ENCODE measurements at regions not wholly inside any gene's neighbourhood (a gene's known extent, or its start where the extent isn't known, plus 50 kb on each side); places are given as distances from the start of the nearest gene placed in this dataset.

DNA sequence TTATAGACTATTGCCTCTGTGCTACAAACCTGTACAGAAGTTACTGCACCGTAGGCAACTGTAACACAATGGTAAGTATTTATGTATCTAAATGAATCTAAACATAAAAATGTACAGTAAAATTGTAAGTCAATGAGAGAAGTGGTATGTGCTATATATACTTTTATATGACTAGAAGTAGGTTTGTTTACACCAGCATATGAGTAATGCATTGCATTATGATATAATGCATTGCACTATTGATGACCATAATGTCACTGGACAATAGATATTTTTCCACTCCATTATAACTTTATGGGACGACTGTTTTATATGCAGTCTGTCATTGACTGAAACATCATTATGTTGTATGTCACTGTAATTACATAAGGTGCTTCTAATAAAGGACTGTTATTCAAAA lies 340.3 kb upstream of the SNX7 start:
- Histone ChIP-seq H3K27ac (no peak overlapping the region), H3K4me3 (IDR thresholded peaks at IDR 0.05; ENCODE audit: insufficient read depth, low read depth, low read length) (no peak overlapping the region), H3K4me1 (ENCODE audit: low read depth, poor library complexity, severe bottlenecking) (peaks cover 23% of the 10 kb centered on the region), H3K36me3 (ENCODE audit: insufficient read depth) (no peaks in the 10 kb centered on the region), H3K27me3 (ENCODE audit: insufficient read depth, low read depth) (no peaks in the 10 kb centered on the region), H3K9ac (no peak overlapping the region), H2AFZ (ENCODE audit: low read depth) (no peak overlapping the region), H3K79me2 (ENCODE audit: insufficient read depth, low read depth) (no peaks in the 10 kb centered on the region), H4K20me1 (ENCODE audit: insufficient read depth) (no peaks in the 10 kb centered on the region), H3K4me2 (no peak overlapping the region)
- TF ChIP-seq CTCF (conservative IDR thresholded peaks at IDR 0.05; ENCODE audit: low read depth, low read length): no peak

GRCh38 chr1:98316286-98316905 lies 345.1 kb upstream of the SNX7 start:
- no peaks in the 10 kb centered on the region for H3K79me2 ChIP-seq (ENCODE audit: insufficient read depth, low read depth)

GRCh38 chr1:98315309-98315708 lies 346.2 kb upstream of the SNX7 start:
- no peak for TF ChIP-seq CTCF (conservative IDR thresholded peaks at IDR 0.05; ENCODE audit: low read depth, low read length)
- no peaks in the 10 kb centered on the region for H3K79me2 ChIP-seq (ENCODE audit: insufficient read depth, low read depth)
- H3K27ac ChIP-seq: no peak overlapping the region
- no peak overlapping the region for H3K9ac ChIP-seq
- H2AFZ ChIP-seq (ENCODE audit: low read depth): no peak overlapping the region
- no peak overlapping the region for H3K4me3 ChIP-seq (IDR thresholded peaks at IDR 0.05; ENCODE audit: insufficient read depth, low read depth, low read length)
- H4K20me1 ChIP-seq (ENCODE audit: insufficient read depth): no peaks in the 10 kb centered on the region
- H3K27me3 ChIP-seq (ENCODE audit: insufficient read depth, low read depth): no peaks in the 10 kb centered on the region
- H3K36me3 ChIP-seq (ENCODE audit: insufficient read depth): no peaks in the 10 kb centered on the region
- no peak overlapping the region for H3K4me2 ChIP-seq
- no peaks in the 10 kb centered on the region for H3K4me1 ChIP-seq (ENCODE audit: low read depth, poor library complexity, severe bottlenecking)

More at GRCh38 chr1:98316286-98316905, 345.1 kb upstream of the SNX7 start:
- no peak overlapping the region for H3K9ac ChIP-seq
- H3K27me3 ChIP-seq (ENCODE audit: insufficient read depth, low read depth): no peaks in the 10 kb centered on the region
- no peaks in the 10 kb centered on the region for H3K36me3 ChIP-seq (ENCODE audit: insufficient read depth)
- TF ChIP-seq CTCF (conservative IDR thresholded peaks at IDR 0.05; ENCODE audit: low read depth, low read length): no peak
- H3K4me1 ChIP-seq (ENCODE audit: low read depth, poor library complexity, severe bottlenecking): no peaks in the 10 kb centered on the region
- no peak overlapping the region for H3K27ac ChIP-seq
- no peaks in the 10 kb centered on the region for H4K20me1 ChIP-seq (ENCODE audit: insufficient read depth)
- no peak overlapping the region for H2AFZ ChIP-seq (ENCODE audit: low read depth)
- H3K4me2 ChIP-seq: no peak overlapping the region
- H3K4me3 ChIP-seq (IDR thresholded peaks at IDR 0.05; ENCODE audit: insufficient read depth, low read depth, low read length): no peak overlapping the region

DNA sequence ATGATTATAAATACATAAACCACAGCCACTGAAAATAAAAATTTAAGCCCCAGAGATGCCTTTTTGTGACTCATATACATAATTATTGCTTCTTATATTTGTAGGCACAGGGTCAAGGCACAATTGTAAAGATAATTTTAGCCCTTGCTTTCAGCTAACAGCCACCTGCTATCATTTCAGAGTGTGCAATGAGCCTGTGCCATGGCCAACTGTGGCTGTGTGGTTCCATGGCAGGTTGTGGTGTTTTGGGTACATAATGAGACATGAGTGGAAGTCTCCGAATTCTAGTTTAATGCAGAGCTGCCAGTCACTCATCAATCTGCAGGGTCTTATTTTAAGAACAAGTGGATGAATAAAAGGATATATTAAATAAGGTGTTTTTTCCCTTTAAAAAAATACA lies 346.9 kb upstream of the SNX7 start:
- H3K4me3 ChIP-seq (IDR thresholded peaks at IDR 0.05; ENCODE audit: insufficient read depth, low read depth, low read length): no peak overlapping the region
- no peaks in the 10 kb centered on the region for H3K36me3 ChIP-seq (ENCODE audit: insufficient read depth)
- no peak overlapping the region for H3K9ac ChIP-seq
- H3K4me1 ChIP-seq (ENCODE audit: low read depth, poor library complexity, severe bottlenecking): no peaks in the 10 kb centered on the region
- H3K79me2 ChIP-seq (ENCODE audit: insufficient read depth, low read depth): no peaks in the 10 kb centered on the region
- no peak overlapping the region for H2AFZ ChIP-seq (ENCODE audit: low read depth)
- H3K4me2 ChIP-seq: no peak overlapping the region
- H3K27me3 ChIP-seq (ENCODE audit: insufficient read depth, low read depth): no peaks in the 10 kb centered on the region
- no peak for TF ChIP-seq CTCF (conservative IDR thresholded peaks at IDR 0.05; ENCODE audit: low read depth, low read length)
- no peak overlapping the region for H3K27ac ChIP-seq
- no peaks in the 10 kb centered on the region for H4K20me1 ChIP-seq (ENCODE audit: insufficient read depth)

Measured in KMS-11 (cell line).